ENCODE measurements at regions not wholly inside any gene's neighbourhood (a gene's known extent, or its start where the extent isn't known, plus 50 kb on each side); places are given as distances from the start of the nearest gene placed in this dataset.

DNA sequence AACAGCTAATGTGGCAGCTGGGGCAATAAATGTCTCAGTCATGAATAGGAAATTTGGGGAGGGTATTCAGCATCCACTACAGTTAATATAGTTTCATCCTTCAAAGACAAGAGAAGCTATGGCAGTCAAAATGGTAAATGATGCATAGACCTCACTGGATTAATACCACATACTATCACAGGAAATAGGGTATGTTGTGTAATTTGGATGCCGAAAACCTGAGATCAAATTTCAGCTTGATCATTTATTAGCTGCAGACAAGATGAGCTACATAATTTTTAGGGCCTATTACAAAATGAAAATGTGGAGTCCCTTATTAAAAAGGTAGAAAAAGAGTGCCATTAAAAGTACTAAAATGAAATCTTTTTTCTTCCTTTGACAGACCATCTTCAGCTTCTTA, 112.6 kb upstream of the MTAP start:
- no peak for TF ChIP-seq POLR2A (IDR thresholded peaks at IDR 0.05)
- TF ChIP-seq, protein P1, sequence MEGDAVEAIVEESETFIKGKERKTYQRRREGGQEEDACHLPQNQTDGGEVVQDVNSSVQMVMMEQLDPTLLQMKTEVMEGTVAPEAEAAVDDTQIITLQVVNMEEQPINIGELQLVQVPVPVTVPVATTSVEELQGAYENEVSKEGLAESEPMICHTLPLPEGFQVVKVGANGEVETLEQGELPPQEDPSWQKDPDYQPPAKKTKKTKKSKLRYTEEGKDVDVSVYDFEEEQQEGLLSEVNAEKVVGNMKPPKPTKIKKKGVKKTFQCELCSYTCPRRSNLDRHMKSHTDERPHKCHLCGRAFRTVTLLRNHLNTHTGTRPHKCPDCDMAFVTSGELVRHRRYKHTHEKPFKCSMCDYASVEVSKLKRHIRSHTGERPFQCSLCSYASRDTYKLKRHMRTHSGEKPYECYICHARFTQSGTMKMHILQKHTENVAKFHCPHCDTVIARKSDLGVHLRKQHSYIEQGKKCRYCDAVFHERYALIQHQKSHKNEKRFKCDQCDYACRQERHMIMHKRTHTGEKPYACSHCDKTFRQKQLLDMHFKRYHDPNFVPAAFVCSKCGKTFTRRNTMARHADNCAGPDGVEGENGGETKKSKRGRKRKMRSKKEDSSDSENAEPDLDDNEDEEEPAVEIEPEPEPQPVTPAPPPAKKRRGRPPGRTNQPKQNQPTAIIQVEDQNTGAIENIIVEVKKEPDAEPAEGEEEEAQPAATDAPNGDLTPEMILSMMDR (IDR thresholded peaks at IDR 0.05), result no peak
- no peak overlapping the region for H3K4me3 ChIP-seq
- H3K27ac ChIP-seq, result no peak overlapping the region
- H3K9me3 ChIP-seq, result no peaks in the 10 kb centered on the region
- H3K36me3 ChIP-seq, result no peaks in the 10 kb centered on the region
- DNase-seq, result no peak
- intact Hi-C loops (cut with DNase I), result no loop called here
- H3K4me1 ChIP-seq, result no peaks in the 10 kb centered on the region
- H3K27me3 ChIP-seq, result no peaks in the 10 kb centered on the region
- 60% methylated on average over 1 of the region's 1 CpG for WGBS (ENCODE audit: insufficient coverage, low coverage, low lambda C conversion rate, missing lambda C conversion rate)
- no peak for ATAC-seq

DNA sequence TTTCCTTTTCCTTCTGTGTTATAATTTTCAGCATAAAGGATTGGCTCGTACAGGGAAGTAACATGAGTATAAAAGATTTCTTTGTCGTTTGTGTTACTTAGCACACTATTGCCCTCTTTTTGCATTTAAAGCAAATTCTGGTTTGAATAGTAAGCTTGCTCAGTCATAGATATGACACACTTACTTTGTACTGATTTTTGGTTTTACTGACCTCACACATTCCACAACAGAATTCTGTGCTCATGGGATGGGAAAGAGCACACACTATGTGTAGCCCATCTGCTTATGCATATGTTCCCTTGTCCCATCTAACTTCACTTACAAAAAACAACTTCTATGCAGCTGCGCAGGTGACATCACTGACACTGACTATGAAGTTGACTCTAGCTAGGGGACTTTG, 111.9 kb upstream of the MTAP start:
- Histone ChIP-seq H3K36me3 (no peaks in the 10 kb centered on the region), H3K9me3 (no peaks in the 10 kb centered on the region), H3K27ac (no peak overlapping the region), H3K4me3 (no peak overlapping the region), H3K4me1 (no peaks in the 10 kb centered on the region), H3K27me3 (no peaks in the 10 kb centered on the region)
- no peak for DNase-seq
- intact Hi-C loops (cut with DNase I), result no loop called here
- TF ChIP-seq, protein P1 (IDR thresholded peaks at IDR 0.05), result no peak
- TF ChIP-seq POLR2A (IDR thresholded peaks at IDR 0.05), result no peak
- 71% methylated on average over 3 of the region's 3 CpGs for WGBS (ENCODE audit: insufficient coverage, low coverage, low lambda C conversion rate, missing lambda C conversion rate)
- no peak for ATAC-seq

DNA sequence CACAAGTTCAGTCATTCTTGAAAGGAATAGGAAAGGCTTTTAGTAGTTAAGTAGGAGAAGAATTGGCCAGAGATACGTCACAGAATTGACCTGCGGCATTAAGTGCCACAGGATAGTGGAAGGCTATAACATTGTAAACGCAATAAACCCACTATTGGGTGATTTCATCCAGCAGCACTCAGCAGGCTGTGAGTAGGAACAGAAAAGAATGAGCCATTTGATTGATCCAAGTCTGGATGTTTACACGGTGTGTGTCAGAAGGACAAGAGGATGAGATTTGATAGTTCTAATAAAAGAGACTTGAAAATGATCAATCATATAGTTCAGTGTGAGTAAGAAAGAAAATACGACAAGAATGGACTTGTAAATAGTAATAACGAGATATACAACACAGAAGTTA, 110.0 kb upstream of the MTAP start:
- 36% methylated on average over 6 of the region's 6 CpGs for whole genome bisulfite sequencing (ENCODE audit: insufficient coverage, low coverage, low lambda C conversion rate, missing lambda C conversion rate)
- ATAC-seq, result no peak
- no peaks in the 10 kb centered on the region for H3K9me3 ChIP-seq
- H3K36me3 ChIP-seq, result no peaks in the 10 kb centered on the region
- no peak overlapping the region for H3K4me3 ChIP-seq
- TF ChIP-seq POLR2A (IDR thresholded peaks at IDR 0.05), result no peak
- TF ChIP-seq, protein P1 (IDR thresholded peaks at IDR 0.05), result no peak
- H3K27ac ChIP-seq, result no peak overlapping the region
- DNase-seq, result no peak
- no peaks in the 10 kb centered on the region for H3K4me1 ChIP-seq
- H3K27me3 ChIP-seq, result no peaks in the 10 kb centered on the region
- intact Hi-C loops (cut with DNase I), result no loop called here

DNA sequence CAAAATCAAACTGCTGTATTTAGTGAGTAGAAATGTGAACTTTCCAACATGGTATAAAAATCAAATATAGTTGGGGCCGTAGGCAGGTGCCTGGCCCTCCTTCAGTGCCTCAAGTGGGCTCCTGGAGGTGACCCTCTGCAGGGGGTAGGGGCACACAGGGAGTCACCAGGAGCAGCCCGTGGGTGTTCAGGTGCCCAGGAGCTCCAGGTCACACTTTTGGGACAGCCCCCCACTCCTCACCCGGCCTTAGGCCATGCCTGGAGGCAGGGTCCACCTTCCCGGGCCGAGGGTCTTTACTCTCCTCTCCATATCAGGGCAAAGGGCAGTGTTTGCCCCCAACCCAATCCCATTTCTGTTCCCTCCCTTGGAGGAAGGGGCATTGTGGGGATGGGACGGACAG, 108.0 kb upstream of the MTAP start:
- DNase-seq (peak in 1 of 3 donors; percentile 40), ATAC-seq (no peak)
- Histone ChIP-seq H3K36me3 (no peaks in the 10 kb centered on the region), H3K4me3 (no peak overlapping the region), H3K4me1 (no peaks in the 10 kb centered on the region), H3K27ac (no peak overlapping the region), H3K9me3 (no peaks in the 10 kb centered on the region), H3K27me3 (no peaks in the 10 kb centered on the region)
- TF ChIP-seq, protein P1 (IDR thresholded peaks at IDR 0.05), result no peak
- no peak for TF ChIP-seq POLR2A (IDR thresholded peaks at IDR 0.05)
- whole genome bisulfite sequencing (ENCODE audit: insufficient coverage, low coverage, low lambda C conversion rate, missing lambda C conversion rate), result 35% methylated on average over 2 of the region's 6 CpGs
- intact Hi-C loops (cut with DNase I), result no loop called here

DNA sequence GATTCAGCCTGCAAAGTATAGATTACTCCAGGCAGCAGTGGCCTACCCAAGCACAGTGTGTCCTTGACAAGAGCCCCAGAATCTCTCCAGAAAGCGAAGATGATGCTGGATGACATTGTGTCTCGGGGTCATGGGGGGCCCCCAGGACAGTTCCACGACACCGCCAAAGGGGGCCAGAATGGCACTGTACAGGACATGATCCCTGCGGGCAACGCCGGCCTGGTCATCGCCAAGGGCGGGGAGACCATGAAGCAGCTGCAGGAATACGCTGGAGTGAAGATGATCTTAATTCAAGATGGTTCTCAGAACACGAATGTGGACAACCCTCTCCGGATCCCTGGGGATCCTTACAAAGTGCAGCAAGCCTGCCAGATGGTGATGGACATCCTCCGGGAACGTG, 107.0 kb upstream of the MTAP start:
- H3K4me1 ChIP-seq, result no peaks in the 10 kb centered on the region
- TF ChIP-seq, protein P1 (IDR thresholded peaks at IDR 0.05), result no peak
- TF ChIP-seq POLR2A (IDR thresholded peaks at IDR 0.05), result no peak
- no peaks in the 10 kb centered on the region for H3K36me3 ChIP-seq
- no peaks in the 10 kb centered on the region for H3K9me3 ChIP-seq
- intact Hi-C loops (cut with DNase I), result no loop called here
- H3K27me3 ChIP-seq, result no peaks in the 10 kb centered on the region
- ATAC-seq, result no peak
- H3K27ac ChIP-seq, result no peak overlapping the region
- peak in 1 of 3 donors; percentile 47 for DNase-seq
- H3K4me3 ChIP-seq, result no peak overlapping the region
- WGBS (ENCODE audit: insufficient coverage, low coverage, low lambda C conversion rate, missing lambda C conversion rate), result 82% methylated on average over 8 of the region's 14 CpGs
